ENCODE measurements at regions not wholly inside any gene's neighbourhood (a gene's known extent, or its start where the extent isn't known, plus 50 kb on each side); places are given as distances from the start of the nearest gene placed in this dataset.

DNA sequence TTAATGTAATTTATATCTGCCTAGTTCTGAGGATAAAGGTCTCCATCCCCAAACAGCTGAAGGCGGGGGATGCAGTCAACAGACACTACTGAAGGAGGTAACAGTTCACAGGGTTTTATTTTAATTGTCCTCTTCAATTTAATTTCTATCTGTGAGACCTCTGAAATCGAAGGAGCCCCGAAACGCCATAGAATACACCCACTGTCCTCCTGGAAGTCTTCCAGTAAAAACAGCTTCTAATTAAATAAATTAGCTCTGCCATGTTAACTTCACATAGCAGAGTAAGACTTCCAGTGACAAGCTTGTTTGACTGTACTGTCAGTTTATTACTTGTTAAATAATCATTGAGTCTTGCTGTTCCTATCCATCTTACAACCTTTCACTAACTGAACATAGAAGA is 193.5 kb downstream of the SEC61B start:
- TF ChIP-seq, protein P1, sequence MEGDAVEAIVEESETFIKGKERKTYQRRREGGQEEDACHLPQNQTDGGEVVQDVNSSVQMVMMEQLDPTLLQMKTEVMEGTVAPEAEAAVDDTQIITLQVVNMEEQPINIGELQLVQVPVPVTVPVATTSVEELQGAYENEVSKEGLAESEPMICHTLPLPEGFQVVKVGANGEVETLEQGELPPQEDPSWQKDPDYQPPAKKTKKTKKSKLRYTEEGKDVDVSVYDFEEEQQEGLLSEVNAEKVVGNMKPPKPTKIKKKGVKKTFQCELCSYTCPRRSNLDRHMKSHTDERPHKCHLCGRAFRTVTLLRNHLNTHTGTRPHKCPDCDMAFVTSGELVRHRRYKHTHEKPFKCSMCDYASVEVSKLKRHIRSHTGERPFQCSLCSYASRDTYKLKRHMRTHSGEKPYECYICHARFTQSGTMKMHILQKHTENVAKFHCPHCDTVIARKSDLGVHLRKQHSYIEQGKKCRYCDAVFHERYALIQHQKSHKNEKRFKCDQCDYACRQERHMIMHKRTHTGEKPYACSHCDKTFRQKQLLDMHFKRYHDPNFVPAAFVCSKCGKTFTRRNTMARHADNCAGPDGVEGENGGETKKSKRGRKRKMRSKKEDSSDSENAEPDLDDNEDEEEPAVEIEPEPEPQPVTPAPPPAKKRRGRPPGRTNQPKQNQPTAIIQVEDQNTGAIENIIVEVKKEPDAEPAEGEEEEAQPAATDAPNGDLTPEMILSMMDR (conservative IDR thresholded peaks at IDR 0.05; ENCODE audit: low read length): no peak
- no peak for TF ChIP-seq EZH2phosphoT487 (IDR thresholded peaks at IDR 0.05; ENCODE audit: borderline replicate concordance, low read depth, low read length)
